ENCODE measurements at regions not wholly inside any gene's neighbourhood (a gene's known extent, or its start where the extent isn't known, plus 50 kb on each side); places are given as distances from the start of the nearest gene placed in this dataset.

DNA sequence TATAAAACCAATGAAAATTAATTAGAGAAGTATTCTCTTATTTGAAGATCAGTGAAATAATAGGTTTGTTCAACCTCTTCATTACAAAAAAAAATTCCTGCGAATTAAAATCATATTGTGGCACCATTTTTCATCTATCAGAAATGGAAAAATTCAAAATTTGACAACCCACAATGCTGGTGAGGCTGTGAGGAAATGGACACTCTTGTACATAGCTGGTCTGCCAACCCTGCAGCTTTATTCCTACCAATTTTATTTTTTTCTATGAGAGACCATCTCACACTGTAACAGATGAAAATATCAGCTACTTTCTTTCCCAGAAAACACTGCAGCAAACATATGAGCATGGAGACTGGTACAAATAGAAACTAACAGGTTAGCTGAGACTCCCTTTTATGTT is 208.8 kb upstream of the SEMA3E start:
- no peaks in the 10 kb centered on the region for H4K20me1 ChIP-seq (ENCODE audit: insufficient read depth, low read length)
- H3K9me2 ChIP-seq (ENCODE audit: insufficient read depth, low read length), result no peaks in the 10 kb centered on the region
- H3K4me1 ChIP-seq (ENCODE audit: insufficient read depth, low read length, poor library complexity, severe bottlenecking), result no peaks in the 10 kb centered on the region
- no peak overlapping the region for H3K4me3 ChIP-seq (ENCODE audit: low read depth, low read length, poor library complexity, severe bottlenecking)
- intact Hi-C loops (cut with micrococcal nuclease; ENCODE audit: unreplicated experiment), result no loop called here
- H2AFZ ChIP-seq (ENCODE audit: low read length), result no peak overlapping the region
- ChIA-PET CTCF (ENCODE audit: unreplicated experiment) (no interaction called here), POLR2A (interaction anchor here (0.8 to 1.3 kb wide), 2 partner anchors 10 to 15 kb away, joined by 3 read pairs; no protein-coding TSS in a partner anchor)
- DNase-seq (ENCODE audit: low spot score), result no peak
- H3K79me2 ChIP-seq (ENCODE audit: insufficient read depth, low read depth, low read length), result no peaks in the 10 kb centered on the region
- no peak overlapping the region for H3K27ac ChIP-seq (ENCODE audit: low read depth, low read length, poor library complexity, severe bottlenecking)
- no peaks in the 10 kb centered on the region for H3K9me3 ChIP-seq (ENCODE audit: low read length)
- no peaks in the 10 kb centered on the region for H3K36me3 ChIP-seq (ENCODE audit: insufficient read depth, low read length)
- H3K4me2 ChIP-seq (ENCODE audit: low read length), result no peak overlapping the region
- TF ChIP-seq CTCF (conservative IDR thresholded peaks at IDR 0.05; ENCODE audit: low read length), result no peak
- TF ChIP-seq EZH2phosphoT487 (IDR thresholded peaks at IDR 0.05; ENCODE audit: borderline replicate concordance, low read depth, low read length), result no peak
- no TSS peak for BruUV-seq (replicated peaks)

- ChIA-PET POLR2A (interaction anchor here (1.1 kb wide), 1 partner anchor 18 kb away, joined by 4 read pairs; no protein-coding TSS in a partner anchor), CTCF (ENCODE audit: unreplicated experiment) (no interaction called here)
- intact Hi-C loops (cut with micrococcal nuclease; ENCODE audit: unreplicated experiment), result no loop called here
- Histone ChIP-seq H3K4me1 (ENCODE audit: insufficient read depth, low read length, poor library complexity, severe bottlenecking) (no peaks in the 10 kb centered on the region), H3K27ac (ENCODE audit: low read depth, low read length, poor library complexity, severe bottlenecking) (no peak overlapping the region), H3K9me3 (ENCODE audit: low read length) (no peaks in the 10 kb centered on the region), H3K9me2 (ENCODE audit: insufficient read depth, low read length) (no peaks in the 10 kb centered on the region), H3K4me3 (ENCODE audit: low read depth, low read length, poor library complexity, severe bottlenecking) (no peak overlapping the region), H3K79me2 (ENCODE audit: insufficient read depth, low read depth, low read length) (no peaks in the 10 kb centered on the region), H3K36me3 (ENCODE audit: insufficient read depth, low read length) (no peaks in the 10 kb centered on the region), H2AFZ (ENCODE audit: low read length) (no peak overlapping the region), H4K20me1 (ENCODE audit: insufficient read depth, low read length) (no peaks in the 10 kb centered on the region), H3K4me2 (ENCODE audit: low read length) (no peak overlapping the region)
- BruUV-seq (replicated peaks), result no TSS peak
- no peak for DNase-seq (ENCODE audit: low spot score)
- TF ChIP-seq CTCF (conservative IDR thresholded peaks at IDR 0.05; ENCODE audit: low read length), result no peak
- TF ChIP-seq EZH2phosphoT487 (IDR thresholded peaks at IDR 0.05; ENCODE audit: borderline replicate concordance, low read depth, low read length), result no peak
Measured at GRCh38 chr7:83856094-83856493, 207.2 kb upstream of the SEMA3E start.

- no peak overlapping the region for H3K4me2 ChIP-seq (ENCODE audit: low read length)
- H3K36me3 ChIP-seq (ENCODE audit: insufficient read depth, low read length), result no peaks in the 10 kb centered on the region
- no peak overlapping the region for H2AFZ ChIP-seq (ENCODE audit: low read length)
- H3K9me2 ChIP-seq (ENCODE audit: insufficient read depth, low read length), result no peaks in the 10 kb centered on the region
- no peak overlapping the region for H3K27ac ChIP-seq (ENCODE audit: low read depth, low read length, poor library complexity, severe bottlenecking)
- intact Hi-C loops (cut with micrococcal nuclease; ENCODE audit: unreplicated experiment), result no loop called here
- TF ChIP-seq CTCF (conservative IDR thresholded peaks at IDR 0.05; ENCODE audit: low read length), result no peak
- no peak for TF ChIP-seq EZH2phosphoT487 (IDR thresholded peaks at IDR 0.05; ENCODE audit: borderline replicate concordance, low read depth, low read length)
- H4K20me1 ChIP-seq (ENCODE audit: insufficient read depth, low read length), result no peaks in the 10 kb centered on the region
- no peak for DNase-seq (ENCODE audit: low spot score)
- H3K9me3 ChIP-seq (ENCODE audit: low read length), result no peaks in the 10 kb centered on the region
- CTCF ChIA-PET (ENCODE audit: unreplicated experiment), result no interaction called here
- POLR2A ChIA-PET, result interaction anchor here (0.6 to 1.2 kb wide), 2 partner anchors 30 to 753 kb away, joined by 3 read pairs; no protein-coding TSS in a partner anchor
- no peak overlapping the region for H3K4me3 ChIP-seq (ENCODE audit: low read depth, low read length, poor library complexity, severe bottlenecking)
- BruUV-seq (replicated peaks), result no TSS peak
- H3K79me2 ChIP-seq (ENCODE audit: insufficient read depth, low read depth, low read length), result no peaks in the 10 kb centered on the region
- no peaks in the 10 kb centered on the region for H3K4me1 ChIP-seq (ENCODE audit: insufficient read depth, low read length, poor library complexity, severe bottlenecking)
Measured at GRCh38 chr7:83852136-83852535, 203.2 kb upstream of the SEMA3E start.
